HCT116 (cell line): ENCODE measurements at regions not wholly inside any gene's neighbourhood (a gene's known extent, or its start where the extent isn't known, plus 50 kb on each side); places are given as distances from the start of the nearest gene placed in this dataset.

Source experiments
- CBX3 ChIP-seq: IDR thresholded peaks from 2 replicates; pipeline ENCODE4 v1.6.1; 2012; ENCODE audit warnings: low read depth
- CEBPB ChIP-seq: IDR thresholded peaks from 2 replicates; pipeline ENCODE4 v1.6.1; 2012; ENCODE audit warnings: low read depth
- CTCF ChIP-seq, 3 experiments: fragments of 200-600 bp in 1 of 3; sonication (generic) in 1 of 3; IDR thresholded peaks in 2 of 3; conservative IDR thresholded peaks in 1 of 3; 2 replicates each; pipeline ENCODE4 v1.5.1; 2012 to 2017; ENCODE audit warnings: low read depth in 2 of 3, low read length in 2 of 3, antibody characterized with exemption in 1 of 3, borderline replicate concordance in 1 of 3, control low read depth in 1 of 3, mild to moderate bottlenecking in 1 of 3, mixed read lengths in 1 of 3, mixed run types in 1 of 3, moderate library complexity in 1 of 3; ENCODE audit not compliant: insufficient read depth in 1 of 3
- EGR1 ChIP-seq: IDR thresholded peaks from 2 replicates; pipeline ENCODE4 v1.6.1; 2012; ENCODE audit warnings: low read depth
- EZH2 ChIP-seq: fragments of 200-600 bp; sonication (generic); IDR thresholded peaks from 2 replicates; pipeline ENCODE4 v1.6.1; 2017; ENCODE audit warnings: antibody characterized with exemption, mixed run types
- EZH2phosphoT487 ChIP-seq: fragments of 200-600 bp; IDR thresholded peaks from 2 replicates; pipeline ENCODE4 v1.6.1; 2018; ENCODE audit warnings: antibody characterized with exemption, borderline replicate concordance
- FOSL1 ChIP-seq: IDR thresholded peaks from 2 replicates; pipeline ENCODE4 v1.6.1; 2012; ENCODE audit warnings: low read depth
- MAX ChIP-seq: IDR thresholded peaks from 2 replicates; pipeline ENCODE4 v1.6.1; 2012
- POLR2A ChIP-seq: IDR thresholded peaks from 2 replicates; pipeline ENCODE4 v1.7.0; 2011; ENCODE audit warnings: borderline replicate concordance; ENCODE audit not compliant: insufficient read depth, insufficient read length; ENCODE audit errors: extremely low read depth
- RAD21 ChIP-seq: IDR thresholded peaks from 2 replicates; pipeline ENCODE4 v1.6.1; 2012; ENCODE audit warnings: low read depth, mild to moderate bottlenecking
- REST ChIP-seq: IDR thresholded peaks from 2 replicates; pipeline ENCODE4 v1.6.1; 2012; ENCODE audit warnings: low read depth
- YY1 ChIP-seq: IDR thresholded peaks from 2 replicates; pipeline ENCODE4 v1.6.1; 2011; ENCODE audit warnings: low read length, low read depth, moderate library complexity, mild to moderate bottlenecking; ENCODE audit not compliant: insufficient replicate concordance; ENCODE audit errors: extremely low read depth
- ZBTB33 ChIP-seq: IDR thresholded peaks from 2 replicates; pipeline ENCODE4 v1.6.1; 2011; ENCODE audit warnings: mild to moderate bottlenecking, low read length, moderate library complexity; ENCODE audit not compliant: insufficient replicate concordance; ENCODE audit errors: extremely low read depth
- ZNF274 ChIP-seq: fragments of 200-500 bp; sonication (Bioruptor generic); IDR thresholded peaks from 2 replicates; pipeline ENCODE4 v1.6.1; 2014; ENCODE audit warnings: mild to moderate bottlenecking, low read depth, low read length, inconsistent platforms

GRCh38 chr1:55399346-55399745 lies 184.2 kb upstream of the USP24 start:
- no peak for TF ChIP-seq CTCF (IDR thresholded peaks at IDR 0.05 in 2 of 3, conservative IDR thresholded peaks at IDR 0.05 in 1 of 3; ENCODE audit: borderline replicate concordance in 1 of 3, insufficient read depth in 1 of 3, low read depth in 2 of 3, low read length in 2 of 3)
- TF ChIP-seq CBX3: no peak
- TF ChIP-seq EZH2phosphoT487: no peak
- no peak for TF ChIP-seq REST
- TF ChIP-seq EZH2: no peak
- TF ChIP-seq RAD21: no peak
- no peak for TF ChIP-seq FOSL1
- no peak for TF ChIP-seq EGR1
- TF ChIP-seq ZBTB33: no peak
- TF ChIP-seq ZNF274: no peak
- no peak for TF ChIP-seq POLR2A
- no peak for TF ChIP-seq MAX
- TF ChIP-seq CEBPB: no peak
- TF ChIP-seq YY1: no peak
